Breast epithelium (tissue), 4 donors: ENCODE measurements at regions not wholly inside any gene's neighbourhood (a gene's known extent, or its start where the extent isn't known, plus 50 kb on each side); places are given as distances from the start of the nearest gene placed in this dataset.

Experiments
- DNase-seq, 2 donors: peaks; one replicate each; pipeline ENCODE4 v3.0.0-alpha.2; 2019; ENCODE audit warnings: low spot score in 2 of 2
- H3K27ac ChIP-seq, 2 donors: fragments of 200-600 bp; sonication (generic) in 1 of 2; one replicate each; pipeline ENCODE4 v1.5.1; 2016 to 2019; ENCODE audit warnings: mild to moderate bottlenecking in 1 of 2
- H3K27me3 ChIP-seq, 2 donors: fragments of 200-600 bp; sonication (generic) in 1 of 2; one replicate each; pipeline versions ENCODE4 v1.5.1 to v1.6.0; 2017 to 2019; ENCODE audit warnings: control low read depth in 1 of 2, mild to moderate bottlenecking in 1 of 2
- H3K36me3 ChIP-seq: fragments of 200-600 bp; one replicate; pipeline ENCODE4 v1.5.1; 2019
- H3K4me1 ChIP-seq, 2 donors: fragments of 200-600 bp; sonication (generic); one replicate each; pipeline ENCODE4 v1.5.1; 2016 to 2019; ENCODE audit warnings: control low read depth in 1 of 2
- H3K4me3 ChIP-seq, 3 donors: fragments of 200-600 bp; sonication (generic); 1 replicate in 2 of 3; 2 replicates in 1 of 3; pipeline ENCODE4 v1.5.1; 2016 to 2019; ENCODE audit warnings: mild to moderate bottlenecking in 3 of 3, moderate library complexity in 2 of 3
- H3K9me3 ChIP-seq, 2 donors: fragments of 200-600 bp; sonication (generic) in 1 of 2; one replicate each; pipeline ENCODE4 v1.5.1; 2016 to 2019; ENCODE audit warnings: control low read depth in 1 of 2
- CTCF ChIP-seq, 3 donors: fragments of 450-650 bp; IDR thresholded peaks; one replicate each; pipeline ENCODE4 v1.5.1; 2016 to 2017; ENCODE audit warnings: antibody characterized with exemption in 3 of 3, mild to moderate bottlenecking in 3 of 3, moderate library complexity in 3 of 3
- POLR2A ChIP-seq: fragments of 450-650 bp; IDR thresholded peaks from one replicate; pipeline ENCODE4 v1.6.1; 2016; ENCODE audit warnings: antibody characterized with exemption, mild to moderate bottlenecking, moderate library complexity
- POLR2AphosphoS5 ChIP-seq, 3 donors: sonication (generic); formaldehyde crosslinking; IDR thresholded peaks; one replicate each; pipeline ENCODE4 v1.6.1; 2017; ENCODE audit warnings: antibody characterized with exemption in 3 of 3
- intact Hi-C: fragments of 100-400 bp; cut with DNase I; formaldehyde crosslinking; loops from one replicate; pipeline ENCODE4 v1.15.1; 2023; ENCODE audit warnings: low total_unique reads

DNA sequence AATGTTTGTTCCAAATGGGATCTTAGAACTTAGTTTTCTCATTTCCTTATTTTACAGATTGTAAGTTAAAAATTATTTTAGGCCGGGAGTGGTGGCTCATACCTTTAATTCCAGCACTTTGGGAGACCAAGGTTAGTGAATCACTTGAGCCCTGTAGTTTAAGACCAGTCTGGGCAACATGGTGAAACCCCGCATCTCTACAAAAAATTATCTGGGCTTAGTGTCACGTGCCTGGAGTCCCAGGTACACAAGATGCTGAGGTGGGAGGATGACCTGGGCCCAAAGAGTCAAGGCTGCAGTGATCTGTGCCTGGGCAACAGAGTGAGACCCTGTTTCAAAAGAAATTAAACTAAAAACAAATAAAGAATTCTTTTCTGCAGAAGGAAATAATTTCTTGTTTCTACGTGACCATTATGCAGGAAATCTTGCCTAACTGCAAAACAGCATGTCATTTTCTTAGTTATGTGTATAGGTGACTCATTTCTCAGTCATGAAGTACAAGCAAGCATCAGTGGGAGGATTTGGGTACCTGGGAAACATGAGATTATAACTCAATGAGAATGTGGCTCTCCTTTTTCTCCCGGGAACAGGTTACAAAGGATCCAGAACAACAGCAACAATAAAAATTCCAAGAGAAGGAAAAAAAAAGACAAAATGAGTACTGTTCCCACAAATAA lies 375.1 kb upstream of the ST8SIA4 start:
- intact Hi-C loops: no loop called here
- no peak for TF ChIP-seq CTCF (IDR thresholded peaks at IDR 0.05)
- no peak for TF ChIP-seq POLR2AphosphoS5 (IDR thresholded peaks at IDR 0.05)
- no peak for TF ChIP-seq POLR2A
- Histone ChIP-seq H3K36me3 (no peaks in the 10 kb centered on the region), H3K9me3 (no peaks in the 10 kb centered on the region), H3K4me1 (no peaks in the 10 kb centered on the region), H3K27ac (no peak overlapping the region), H3K4me3 (no peak overlapping the region), H3K27me3 (no peaks in the 10 kb centered on the region)
- no peak for DNase-seq

- Histone ChIP-seq H3K27me3 (no peaks in the 10 kb centered on the region), H3K36me3 (no peaks in the 10 kb centered on the region)
- TF ChIP-seq POLR2A (no peak), POLR2AphosphoS5 (IDR thresholded peaks at IDR 0.05) (no peak), CTCF (IDR thresholded peaks at IDR 0.05) (no peak)
Observed at GRCh38 chr5:101271945-101272344, 368.9 kb upstream of the ST8SIA4 start.

GRCh38 chr5:101271416-101271815 lies 368.3 kb upstream of the ST8SIA4 start:
- Histone ChIP-seq H3K4me3 (no peak overlapping the region), H3K36me3 (no peaks in the 10 kb centered on the region), H3K27ac (no peak overlapping the region), H3K9me3 (no peaks in the 10 kb centered on the region), H3K27me3 (no peaks in the 10 kb centered on the region), H3K4me1 (no peaks in the 10 kb centered on the region)
- intact Hi-C loops: no loop called here
- no peak for DNase-seq
- no peak for TF ChIP-seq POLR2AphosphoS5 (IDR thresholded peaks at IDR 0.05)
- TF ChIP-seq POLR2A: no peak
- no peak for TF ChIP-seq CTCF (IDR thresholded peaks at IDR 0.05)

More at GRCh38 chr5:101271945-101272344, 368.9 kb upstream of the ST8SIA4 start:
- no peak overlapping the region for H3K4me3 ChIP-seq
- H3K4me1 ChIP-seq: no peaks in the 10 kb centered on the region
- no peaks in the 10 kb centered on the region for H3K9me3 ChIP-seq
- DNase-seq: no peak
- H3K27ac ChIP-seq: no peak overlapping the region
- intact Hi-C loops: no loop called here

DNA sequence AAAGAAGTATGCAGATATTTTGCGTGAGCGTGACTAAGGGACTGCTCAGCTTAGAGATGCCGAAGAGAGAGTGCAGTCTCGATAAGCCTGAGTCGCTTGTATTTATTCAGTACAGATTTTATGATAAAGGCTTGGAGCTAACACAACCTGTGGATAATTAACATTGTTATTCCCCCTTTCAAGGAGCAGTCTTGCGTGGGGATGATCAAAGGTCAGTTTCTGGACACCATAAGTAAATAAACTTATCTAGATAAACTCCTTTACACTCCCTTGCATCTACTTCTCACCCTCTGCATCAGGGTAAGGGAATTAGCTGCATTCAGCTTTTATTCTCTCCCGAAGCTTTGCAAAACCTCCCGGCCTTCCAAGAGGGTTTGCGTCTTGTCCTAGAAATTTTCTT lies 357.8 kb upstream of the ST8SIA4 start:
- intact Hi-C loops: no loop called here
- Histone ChIP-seq H3K4me1 (no peaks in the 10 kb centered on the region), H3K27me3 (no peaks in the 10 kb centered on the region), H3K9me3 (no peaks in the 10 kb centered on the region), H3K4me3 (no peak overlapping the region), H3K27ac (no peak overlapping the region), H3K36me3 (no peaks in the 10 kb centered on the region)
- DNase-seq: no peak
- no peak for TF ChIP-seq POLR2A
- TF ChIP-seq POLR2AphosphoS5 (IDR thresholded peaks at IDR 0.05): no peak
- no peak for TF ChIP-seq CTCF (IDR thresholded peaks at IDR 0.05)

- H3K9me3 ChIP-seq: no peaks in the 10 kb centered on the region
Observed at GRCh38 chr5:101253096-101253495, 350.0 kb upstream of the ST8SIA4 start.

More at GRCh38 chr5:101253096-101253495, 350.0 kb upstream of the ST8SIA4 start:
- intact Hi-C loops: no loop called here
- TF ChIP-seq POLR2AphosphoS5 (IDR thresholded peaks at IDR 0.05) (no peak), POLR2A (no peak), CTCF (IDR thresholded peaks at IDR 0.05) (no peak)
- H3K27me3 ChIP-seq: no peaks in the 10 kb centered on the region
- H3K27ac ChIP-seq: no peak overlapping the region
- no peak overlapping the region for H3K4me3 ChIP-seq
- no peaks in the 10 kb centered on the region for H3K4me1 ChIP-seq
- DNase-seq: no peak
- no peaks in the 10 kb centered on the region for H3K36me3 ChIP-seq
